ENCODE measurements at regions not wholly inside any gene's neighbourhood (a gene's known extent, or its start where the extent isn't known, plus 50 kb on each side); places are given as distances from the start of the nearest gene placed in this dataset.

GRCh38 chr2:105570326-105570725 lies 171.5 kb upstream of the FHL2 start:
- TF ChIP-seq POLR2AphosphoS5 (IDR thresholded peaks at IDR 0.05; ENCODE audit: low read depth, low read length) (no peak), EZH2phosphoT487 (IDR thresholded peaks at IDR 0.05; ENCODE audit: borderline replicate concordance) (no peak), CTCF (IDR thresholded peaks at IDR 0.05 in 2 of 3, conservative IDR thresholded peaks at IDR 0.05 in 1 of 3; ENCODE audit: borderline replicate concordance in 1 of 3, insufficient read depth in 1 of 3, low read depth in 2 of 3, low read length in 2 of 3) (no peak), ZBTB33 (IDR thresholded peaks at IDR 0.05; ENCODE audit: extremely low read depth, insufficient replicate concordance, low read length) (no peak), MAX (IDR thresholded peaks at IDR 0.05) (no peak), POLR2A (IDR thresholded peaks at IDR 0.05; ENCODE audit: borderline replicate concordance, extremely low read depth, insufficient read depth, insufficient read length) (no peak), ATF3 (IDR thresholded peaks at IDR 0.05) (no peak)

Data from HCT116 (cell line).